SIG-M5 (cell line): ENCODE measurements at regions not wholly inside any gene's neighbourhood (a gene's known extent, or its start where the extent isn't known, plus 50 kb on each side); places are given as distances from the start of the nearest gene placed in this dataset.

Experiments used
- DNase-seq: peaks from one replicate; lab custom pipeline; 2025; lab: John Stamatoyannopoulos, UW

DNA sequence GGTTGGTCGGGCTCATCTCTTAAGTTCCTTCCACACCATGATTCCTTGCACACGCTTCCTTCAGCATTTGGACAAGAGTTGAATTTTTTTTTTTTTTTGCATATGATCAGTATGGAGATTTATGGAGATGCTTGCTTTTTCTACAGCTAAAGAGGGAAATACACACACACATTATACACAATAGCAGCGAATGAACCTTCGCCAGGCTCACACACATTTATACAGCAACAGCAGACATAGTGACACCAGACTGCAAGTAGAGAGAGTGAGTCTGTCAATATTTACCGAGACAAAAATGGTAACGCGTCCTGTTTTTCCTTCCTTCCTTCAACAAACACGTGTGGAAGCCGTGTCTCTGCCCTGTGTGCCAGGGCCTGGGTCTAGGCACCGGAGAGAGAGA is 897.9 kb downstream of the BCL11B start:
- DNase-seq = no peak

DNA sequence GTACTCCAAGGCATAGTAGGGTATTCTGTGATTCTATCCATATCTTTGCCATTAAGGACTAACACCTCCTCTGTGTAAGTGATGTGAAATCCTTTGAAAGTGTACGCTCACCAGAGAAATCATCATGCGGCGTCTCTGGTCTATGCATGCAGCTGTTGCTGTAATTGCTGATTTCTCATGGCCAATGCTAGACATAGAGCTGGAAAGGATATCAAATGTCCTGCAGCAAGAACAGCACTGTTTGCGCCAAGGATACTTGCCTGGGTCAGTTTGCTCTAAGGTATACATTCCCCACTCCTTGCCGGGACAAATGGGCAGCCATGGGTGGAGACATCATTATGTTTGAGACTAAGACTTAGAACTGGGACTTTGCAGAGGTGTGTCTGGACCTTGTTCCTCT is 896.4 kb downstream of the BCL11B start:
- no peak for DNase-seq

DNA sequence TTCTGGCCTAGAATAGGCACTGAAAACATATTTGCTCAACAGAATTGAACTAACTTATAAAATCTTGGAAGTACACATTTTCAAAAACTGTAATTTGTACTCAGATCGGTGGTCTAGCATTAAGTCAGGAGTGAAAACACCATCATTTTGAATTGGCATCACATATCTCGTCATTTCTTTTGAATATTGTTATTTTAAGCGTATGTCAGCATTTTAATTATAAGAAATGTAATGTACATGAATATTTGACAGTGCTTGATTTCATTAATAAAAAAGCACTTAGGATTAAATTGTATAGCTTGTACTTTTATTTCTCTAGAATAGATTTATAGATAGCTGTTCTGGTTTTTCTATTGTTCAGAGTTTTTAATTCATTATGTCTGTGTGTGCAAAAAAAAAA is 892.2 kb downstream of the BCL11B start:
- DNase-seq = no peak

DNA sequence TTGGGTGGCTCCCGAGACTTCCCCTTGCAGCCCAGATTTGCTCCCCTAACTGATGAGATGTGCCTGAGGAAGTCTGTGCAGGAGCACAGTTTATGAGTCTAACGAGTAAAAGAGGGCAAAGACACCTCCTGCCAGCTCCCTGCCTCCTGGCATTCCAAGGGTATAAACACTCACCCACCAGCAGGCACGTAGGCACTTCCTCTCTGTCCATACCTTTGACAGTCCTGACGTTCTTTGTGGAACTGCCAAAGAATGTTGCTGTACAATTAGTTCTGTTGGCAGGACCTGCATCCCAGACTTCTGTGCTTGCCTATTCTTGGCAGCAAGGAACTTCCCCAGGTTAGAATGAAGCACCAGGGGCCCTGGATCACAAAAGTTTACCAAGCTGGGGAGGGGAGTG is 889.3 kb downstream of the BCL11B start:
- DNase-seq = no peak

DNA sequence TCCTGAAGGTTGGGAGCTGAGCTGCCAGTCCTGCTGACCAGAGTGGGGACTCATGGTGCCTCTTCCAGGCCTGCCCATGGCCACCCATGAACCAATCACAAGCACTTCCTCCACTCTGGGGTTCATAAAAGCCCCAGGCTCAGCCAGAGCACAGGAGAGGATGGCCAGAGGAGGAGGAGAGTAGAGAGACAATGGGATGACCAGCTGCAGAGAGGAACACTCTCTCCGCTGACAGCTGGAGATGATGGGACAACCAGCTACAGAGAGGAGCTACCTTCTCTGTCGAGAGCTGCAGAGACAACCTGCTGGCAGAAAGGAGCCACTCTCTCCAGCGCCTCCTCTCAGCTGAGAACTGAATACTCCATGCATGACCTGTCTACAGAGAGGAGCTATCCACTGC is 886.1 kb downstream of the BCL11B start:
- DNase-seq = no peak

DNA sequence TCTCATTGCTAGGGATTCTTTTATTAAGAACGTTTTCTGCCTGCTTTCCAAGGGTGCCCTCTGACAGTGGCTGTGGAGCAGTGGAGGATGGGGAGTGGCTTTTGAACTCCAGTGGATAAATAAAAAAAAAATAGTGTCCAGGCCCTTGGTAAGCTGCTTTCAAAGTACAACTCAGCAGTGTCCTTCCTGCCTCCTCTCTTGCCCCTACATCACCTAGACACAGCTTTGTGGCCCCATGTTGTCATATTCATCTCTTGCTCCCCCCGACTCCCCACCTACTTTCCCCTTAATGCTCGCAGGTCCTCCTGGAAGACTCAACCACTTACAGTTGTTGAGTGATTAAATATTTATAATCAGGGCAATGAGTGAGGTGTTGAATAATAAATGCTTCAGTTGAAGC is 880.9 kb downstream of the BCL11B start:
- no peak for DNase-seq

DNA sequence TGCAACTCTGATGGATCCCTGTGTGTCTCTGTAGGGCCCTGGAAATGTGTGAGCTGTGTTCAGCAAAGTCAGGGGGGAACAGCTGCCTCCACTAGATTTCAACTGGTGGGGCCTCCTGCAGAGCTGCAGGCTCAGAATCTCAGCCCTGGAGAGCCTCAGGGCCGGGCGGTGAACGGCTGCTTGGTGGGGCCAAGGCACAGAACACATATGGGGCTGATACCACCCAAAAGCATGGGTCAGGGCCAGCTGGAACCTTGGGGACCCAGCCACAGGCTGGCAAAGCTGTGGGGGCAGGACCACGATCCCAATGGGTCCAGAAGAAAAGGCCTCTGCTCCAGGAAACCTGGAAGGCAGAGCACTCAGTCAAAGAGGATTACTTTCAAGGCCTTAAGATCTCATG is 878.5 kb downstream of the BCL11B start:
- no peak for DNase-seq

DNA sequence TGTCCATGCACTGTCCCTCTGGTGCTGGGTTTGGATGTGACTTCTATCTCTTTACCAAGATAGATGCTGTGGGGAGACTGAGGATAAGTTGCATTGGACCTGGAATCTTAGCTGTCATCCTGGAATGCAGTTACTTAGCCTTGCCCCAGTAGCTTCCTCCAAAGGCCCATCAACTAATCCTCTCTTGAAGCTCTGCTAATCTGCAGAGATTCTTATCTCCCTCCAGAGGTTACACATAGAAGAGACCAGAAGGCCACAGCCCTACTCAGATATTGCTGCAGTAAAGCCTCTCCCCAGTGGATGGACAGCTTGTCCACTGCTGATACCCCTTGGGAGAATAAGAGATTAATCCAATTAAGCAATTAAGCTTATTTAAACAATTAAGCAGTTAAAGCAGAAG is 867.2 kb downstream of the BCL11B start:
- no peak for DNase-seq

DNA sequence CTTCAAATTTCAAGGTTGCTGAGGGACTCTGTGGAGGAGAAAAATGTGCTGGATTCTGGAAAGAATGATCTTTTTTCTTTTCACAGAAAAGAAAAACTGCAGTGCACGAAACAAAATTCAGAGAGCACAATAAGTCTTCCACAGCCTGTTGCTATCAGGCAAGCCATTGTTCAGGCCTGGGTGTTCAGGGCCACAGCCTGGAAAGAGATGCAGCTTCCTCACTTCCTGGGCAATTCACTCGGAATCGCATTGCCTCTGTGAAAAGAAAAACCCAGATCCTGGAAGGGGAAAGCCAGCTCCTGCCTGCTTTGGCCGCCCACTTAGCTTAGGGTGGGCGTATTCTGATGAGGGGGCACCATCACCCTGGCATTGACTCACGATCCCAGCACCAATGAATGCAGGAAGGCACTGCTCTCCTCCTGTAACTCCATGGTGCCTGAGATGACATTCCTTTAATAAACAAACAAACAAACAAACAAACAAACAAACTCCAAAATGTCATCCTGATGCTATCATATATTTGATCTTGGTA is 863.9 kb downstream of the BCL11B start:
- no peak for DNase-seq

DNA sequence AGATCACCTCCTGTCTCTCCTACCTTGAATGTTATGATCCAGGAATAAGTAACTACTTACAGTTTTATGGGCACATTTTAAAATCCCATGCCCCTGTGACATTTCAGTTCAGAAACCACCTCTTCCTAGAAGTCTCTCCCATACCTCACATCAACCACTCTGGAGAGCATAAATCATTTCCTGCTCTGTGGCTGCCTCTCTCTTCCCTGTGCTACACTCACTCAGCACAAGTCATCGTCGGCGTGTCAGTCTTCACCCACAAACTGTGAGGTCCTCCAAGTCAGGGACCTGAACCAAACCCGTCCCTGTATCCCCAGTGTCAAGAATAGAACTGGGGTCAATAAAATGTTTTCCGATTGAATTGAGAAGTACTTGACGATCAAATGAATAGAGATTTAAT is 863.3 kb downstream of the BCL11B start:
- no peak for DNase-seq

DNA sequence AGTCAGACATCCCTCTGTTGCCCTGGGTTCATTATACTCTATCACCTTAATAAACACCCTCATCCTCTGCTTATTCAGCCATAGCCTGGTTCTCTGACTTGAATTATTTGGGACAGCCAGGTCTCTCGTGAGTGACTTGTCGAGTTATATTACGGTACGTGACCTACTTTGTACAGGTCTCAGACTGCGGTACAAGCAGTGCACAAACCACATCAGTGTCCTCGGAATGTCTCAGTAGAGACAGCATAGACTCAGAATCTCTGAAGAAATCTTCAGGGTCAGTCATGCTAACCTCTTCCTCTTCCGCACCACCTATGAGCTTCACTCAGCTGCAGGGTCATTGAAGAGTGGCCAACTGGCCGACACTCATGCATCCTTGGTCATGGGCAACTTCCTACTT is 860.8 kb downstream of the BCL11B start:
- no peak for DNase-seq

DNA sequence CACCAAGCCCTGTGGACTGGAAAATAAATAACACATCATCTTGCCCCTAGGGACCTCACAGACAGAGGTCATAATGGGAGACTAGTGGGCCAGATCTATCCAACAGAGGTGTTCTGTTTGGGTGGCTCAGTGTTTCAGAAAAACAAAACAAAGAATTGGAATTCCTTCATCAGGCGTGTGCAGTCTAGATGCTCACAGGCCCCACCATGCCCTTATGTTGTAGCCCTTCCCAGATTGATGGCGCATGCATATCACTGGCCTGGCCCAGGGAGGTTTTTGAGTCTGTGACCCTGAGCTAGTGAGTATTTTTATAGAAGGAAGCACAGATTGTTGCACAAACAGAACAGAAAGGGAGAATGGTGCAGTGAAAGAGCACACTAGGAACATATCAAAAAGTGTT is 859.6 kb downstream of the BCL11B start:
- no peak for DNase-seq

DNA sequence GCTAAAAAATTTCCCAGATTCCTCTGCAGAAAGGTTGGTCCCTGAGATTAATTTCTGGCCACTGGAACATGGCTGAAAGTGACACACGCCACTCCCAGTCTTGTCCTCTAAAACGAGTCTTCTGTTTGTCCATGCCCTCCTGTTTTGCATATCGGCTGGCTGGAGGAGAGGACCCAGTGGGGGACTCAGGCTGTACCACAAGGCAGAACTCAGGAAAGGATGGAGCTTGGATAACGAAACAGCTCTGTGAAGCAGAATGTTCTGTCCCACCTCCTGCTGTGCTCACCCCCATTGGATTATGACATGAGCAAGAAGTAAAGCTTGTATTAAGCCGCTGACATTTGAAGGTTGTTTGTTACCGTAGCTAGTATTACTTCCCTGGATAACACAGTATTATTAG is 856.2 kb downstream of the BCL11B start:
- DNase-seq = no peak

DNA sequence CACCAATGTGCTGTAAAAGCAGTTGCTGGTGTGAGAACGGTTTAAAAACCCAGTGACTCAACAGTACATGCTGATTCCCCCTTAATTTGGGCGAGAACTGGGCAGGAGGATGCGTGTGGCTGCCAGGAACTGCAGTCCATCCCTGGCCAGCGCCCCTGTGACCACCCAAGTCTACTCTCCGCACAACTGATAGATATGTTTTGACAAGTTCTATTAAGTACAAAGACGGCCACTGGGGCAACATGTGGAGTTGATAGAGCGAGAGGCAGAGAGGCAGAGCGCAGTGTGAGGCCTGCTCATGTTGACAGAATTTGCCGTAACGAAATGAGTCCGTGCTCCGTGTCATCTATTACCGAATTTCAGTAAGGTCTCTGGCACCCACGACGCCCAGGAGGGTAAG is 855.0 kb downstream of the BCL11B start:
- no peak for DNase-seq

DNA sequence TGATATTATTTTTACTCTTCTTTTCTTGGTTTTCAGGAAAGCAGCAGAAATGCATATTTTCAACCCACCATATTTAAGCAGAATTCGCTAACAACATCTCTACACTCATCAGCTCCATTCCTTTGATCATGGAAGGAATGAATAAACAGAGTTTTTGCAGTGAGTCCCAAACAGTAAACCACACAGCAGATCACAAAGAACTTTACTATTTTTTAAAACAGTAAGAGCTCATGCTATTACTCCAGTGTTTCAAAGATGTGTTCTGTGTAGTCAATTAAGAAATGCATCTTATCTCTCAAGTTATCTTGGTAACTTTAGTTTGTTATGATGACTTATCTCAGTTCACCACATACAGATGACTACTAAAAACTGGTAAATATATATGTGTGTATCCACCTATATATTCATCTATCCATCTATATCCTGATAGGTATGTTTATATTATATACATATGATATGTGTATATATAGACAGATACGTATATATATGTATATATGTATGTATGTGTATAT is 843.5 kb downstream of the BCL11B start:
- DNase-seq = no peak

DNA sequence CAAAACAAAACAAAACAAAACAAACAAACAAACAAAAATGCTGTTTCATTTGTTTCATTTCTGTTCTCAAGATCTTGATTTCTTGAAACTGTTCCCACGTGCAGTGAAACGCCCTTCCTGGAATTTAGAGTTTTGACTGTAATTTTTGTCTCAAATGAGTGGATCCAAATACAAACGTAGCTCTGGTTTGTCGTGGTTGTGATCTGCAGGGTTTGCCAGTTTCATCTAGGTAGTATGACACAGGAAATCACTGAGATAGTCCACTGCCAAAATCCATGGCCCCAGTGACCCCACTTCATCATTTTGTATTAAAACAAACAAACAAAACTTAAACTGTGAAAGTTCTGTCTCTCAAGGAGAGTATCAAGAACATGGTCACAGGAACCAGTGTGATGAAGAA is 838.6 kb downstream of the BCL11B start:
- no peak for DNase-seq

DNA sequence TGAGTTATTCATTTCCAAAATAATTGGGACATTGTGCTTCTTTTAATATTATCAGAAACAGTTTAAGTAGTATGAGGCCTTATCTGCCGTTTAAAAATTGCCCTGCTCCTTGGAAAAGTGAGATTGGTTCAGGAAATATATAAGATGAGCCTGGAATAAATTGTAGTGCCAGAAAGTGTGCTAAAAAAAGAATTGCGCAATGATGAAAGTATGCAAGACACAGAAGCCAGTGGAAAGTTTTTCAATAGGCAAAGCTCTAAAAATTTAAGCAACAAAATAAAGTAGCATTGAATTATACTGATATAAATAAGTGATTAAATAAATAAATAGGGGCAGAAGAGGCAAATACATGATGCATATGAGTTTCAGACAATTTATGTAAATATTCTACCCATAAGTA is 834.9 kb downstream of the BCL11B start:
- no peak for DNase-seq

DNA sequence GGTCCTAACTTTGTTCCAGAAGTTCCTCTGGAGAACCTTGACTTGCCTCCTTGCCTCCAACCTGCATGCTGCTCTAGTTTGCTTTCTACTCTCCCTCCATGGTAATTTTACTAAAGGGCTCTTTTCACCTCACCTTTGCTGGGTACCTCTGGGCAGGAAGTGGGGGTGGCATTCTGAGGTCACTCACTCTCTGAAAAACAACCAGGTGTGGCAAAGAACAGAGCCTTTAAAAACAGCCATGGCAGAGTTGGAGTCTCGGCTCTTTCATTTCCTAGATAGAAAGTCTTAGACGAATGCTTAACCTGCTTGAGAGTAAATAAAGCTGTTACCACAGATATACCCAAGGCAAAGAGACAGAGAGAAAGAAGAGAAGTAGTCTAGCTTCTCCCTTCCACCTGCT is 827.9 kb downstream of the BCL11B start:
- no peak for DNase-seq

DNA sequence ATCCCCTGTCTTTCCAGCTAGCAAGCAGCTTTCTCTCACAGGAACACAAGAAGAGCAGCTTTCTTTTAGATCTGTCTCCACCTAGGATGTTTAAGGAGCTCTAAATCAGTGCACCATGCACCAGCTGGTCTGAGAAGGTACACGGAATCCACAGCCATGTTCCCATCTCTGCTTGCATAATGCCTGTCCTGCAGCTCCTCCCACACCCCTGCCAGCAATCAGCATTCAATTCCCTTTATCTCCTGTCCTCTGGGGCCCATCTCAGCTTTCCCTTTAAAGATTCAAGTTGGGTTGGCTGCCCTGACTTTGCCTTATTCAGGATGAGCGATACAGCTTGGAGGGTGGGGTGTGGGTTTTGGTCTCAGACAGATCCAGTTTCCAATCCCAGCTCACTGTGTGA is 826.3 kb downstream of the BCL11B start:
- no peak for DNase-seq

DNA sequence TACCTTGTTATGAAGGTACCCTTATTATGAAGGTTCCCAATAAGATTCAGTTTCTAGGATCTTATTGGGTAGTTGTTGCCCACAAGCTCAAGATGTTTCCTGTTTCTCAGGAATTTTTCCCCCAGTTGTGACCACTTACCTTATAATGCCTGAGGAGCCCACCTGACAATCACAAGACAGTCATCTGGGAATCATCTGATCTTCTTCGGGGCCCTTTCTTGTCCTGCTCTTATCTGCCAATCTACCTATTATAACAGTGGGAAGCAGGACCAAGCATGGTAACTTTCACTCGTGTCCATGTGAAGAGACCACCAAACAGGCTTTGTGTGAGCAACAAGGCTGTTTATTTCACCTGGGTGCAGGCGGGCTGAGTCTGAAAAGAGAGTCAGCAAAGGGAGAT is 825.5 kb downstream of the BCL11B start:
- DNase-seq = no peak

DNA sequence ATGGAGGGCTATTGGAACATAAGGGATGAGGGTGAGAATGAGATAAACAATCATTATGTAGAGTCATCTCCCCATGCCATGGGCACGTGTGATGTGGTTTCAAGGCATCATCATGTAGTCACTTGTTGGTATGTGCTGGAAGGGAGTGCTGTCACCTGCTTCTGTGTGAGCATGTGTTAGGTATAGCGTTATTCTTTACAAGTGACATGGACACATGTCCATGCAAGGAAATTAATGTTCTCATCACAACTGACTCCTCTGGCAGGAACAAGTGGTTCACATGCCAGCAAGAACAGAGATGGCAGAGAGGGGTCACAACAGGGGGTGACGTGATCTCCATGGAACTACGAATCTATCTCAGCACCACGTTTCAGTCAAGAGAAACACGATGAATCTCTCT is 815.8 kb downstream of the BCL11B start:
- DNase-seq = no peak

DNA sequence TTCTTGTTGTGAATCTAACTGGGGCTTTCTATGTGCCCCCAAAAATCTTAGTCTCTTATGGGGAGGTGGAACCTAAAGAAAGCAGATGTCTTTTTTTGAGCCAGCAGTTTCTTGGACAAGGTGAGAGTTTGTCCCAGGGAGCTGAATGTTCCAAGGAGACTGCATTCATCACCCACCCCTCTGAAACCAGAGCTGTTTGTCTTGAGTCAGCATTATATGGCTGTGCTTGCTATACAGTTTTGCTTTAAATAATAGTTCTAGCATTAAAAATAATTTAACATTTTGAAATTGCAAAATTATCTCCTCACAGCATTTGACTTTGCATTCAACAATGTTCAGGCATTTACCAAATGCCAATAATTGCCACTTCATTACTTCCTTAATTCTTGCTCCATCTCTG is 813.3 kb downstream of the BCL11B start:
- no peak for DNase-seq

DNA sequence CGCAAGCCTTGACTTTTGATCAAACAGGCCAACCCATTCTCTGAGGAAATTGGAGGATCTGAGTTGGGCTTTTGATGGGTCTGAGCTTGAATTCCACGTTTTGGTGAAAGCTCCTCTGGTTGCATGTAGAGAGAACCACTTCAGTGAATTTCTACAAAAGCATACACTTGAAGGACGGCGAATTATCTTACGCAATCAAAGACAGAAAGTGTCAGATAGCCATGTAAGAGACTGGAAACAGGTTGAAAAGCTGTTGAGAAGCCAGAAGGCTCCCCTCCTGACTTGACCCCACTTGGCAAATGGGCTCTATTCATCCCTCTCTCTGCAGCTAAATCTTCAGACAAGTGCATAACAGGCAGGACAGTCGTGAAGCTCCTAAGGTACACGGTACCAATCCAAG is 809.1 kb downstream of the BCL11B start:
- no peak for DNase-seq

DNA sequence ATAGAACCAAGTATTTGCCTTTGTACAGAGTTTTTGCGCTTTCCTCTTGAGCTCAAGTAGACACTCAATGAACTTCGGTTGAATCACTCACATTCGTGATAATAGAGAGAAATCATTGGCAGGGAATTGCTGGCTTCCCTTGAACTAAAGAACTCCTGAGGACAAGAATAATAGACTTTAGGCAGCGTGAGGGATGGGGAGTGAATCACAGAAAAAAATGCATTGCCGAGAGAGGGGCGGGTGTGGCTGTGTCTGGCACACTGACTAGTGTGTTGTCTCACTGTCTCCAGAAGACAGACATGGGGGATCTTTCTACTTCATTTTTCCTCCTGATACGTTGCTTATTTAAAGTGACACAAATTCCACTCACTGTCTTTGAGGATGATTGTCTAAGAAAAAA is 805.2 kb downstream of the BCL11B start:
- no peak for DNase-seq

DNA sequence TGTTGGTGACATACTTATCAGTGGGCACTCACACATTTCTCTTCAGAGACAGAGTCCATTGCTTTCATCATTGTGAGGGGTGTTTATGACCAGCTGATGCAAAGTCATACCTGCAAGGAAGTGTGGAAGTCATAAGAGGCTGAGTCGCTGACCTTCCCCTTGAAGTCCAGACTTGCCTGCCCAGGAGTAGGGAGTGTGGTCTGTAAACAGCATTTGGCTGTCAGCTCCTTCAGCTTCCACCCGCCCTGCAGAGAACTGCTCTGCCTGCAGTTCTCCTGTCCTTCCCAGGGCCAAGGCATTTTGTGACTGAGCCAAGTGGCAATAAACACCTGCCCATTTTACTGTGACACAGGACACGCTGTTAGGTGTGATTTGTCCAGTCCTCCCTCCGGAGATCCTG is 801.3 kb downstream of the BCL11B start:
- no peak for DNase-seq
